ENCODE measurements at regions not wholly inside any gene's neighbourhood (a gene's known extent, or its start where the extent isn't known, plus 50 kb on each side); places are given as distances from the start of the nearest gene placed in this dataset.
A peak's percentile ranks its signal among the peaks of the same experiment; 100 is the strongest.

DNA sequence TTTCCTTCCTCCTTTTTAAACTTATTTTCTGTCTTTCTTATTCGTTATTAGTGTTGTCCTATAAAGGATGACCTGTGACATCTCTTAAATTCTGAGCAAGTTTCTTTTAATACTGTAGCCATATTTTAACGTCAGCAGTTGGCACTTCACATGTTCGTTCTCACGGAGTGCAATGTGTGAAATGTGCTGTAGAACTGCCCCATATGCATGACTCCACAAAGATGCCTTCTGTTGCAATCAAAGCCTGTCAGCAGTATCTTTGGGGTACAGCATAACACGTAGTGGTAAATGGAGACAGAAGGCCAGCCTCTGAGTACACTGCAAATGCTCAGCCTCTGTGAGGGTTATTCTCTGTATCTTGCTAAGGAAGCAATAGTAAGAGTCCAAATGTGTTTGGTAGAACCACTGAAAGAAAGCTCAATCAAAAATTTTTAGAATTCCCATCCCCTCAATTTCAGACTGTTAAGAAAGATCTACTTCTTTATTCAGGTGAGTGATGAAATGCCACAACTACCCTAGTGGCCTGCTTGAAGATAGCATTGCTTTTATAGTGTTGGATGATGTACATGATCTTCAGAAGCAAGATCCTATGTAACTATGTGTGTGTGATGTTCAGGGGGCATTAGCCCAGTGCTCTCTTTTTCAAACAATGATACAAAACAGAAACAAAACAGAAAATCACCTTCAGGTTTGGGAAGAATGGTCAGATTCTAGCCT is 277.7 kb downstream of the TMEM167A start:
- TF ChIP-seq, protein P1, sequence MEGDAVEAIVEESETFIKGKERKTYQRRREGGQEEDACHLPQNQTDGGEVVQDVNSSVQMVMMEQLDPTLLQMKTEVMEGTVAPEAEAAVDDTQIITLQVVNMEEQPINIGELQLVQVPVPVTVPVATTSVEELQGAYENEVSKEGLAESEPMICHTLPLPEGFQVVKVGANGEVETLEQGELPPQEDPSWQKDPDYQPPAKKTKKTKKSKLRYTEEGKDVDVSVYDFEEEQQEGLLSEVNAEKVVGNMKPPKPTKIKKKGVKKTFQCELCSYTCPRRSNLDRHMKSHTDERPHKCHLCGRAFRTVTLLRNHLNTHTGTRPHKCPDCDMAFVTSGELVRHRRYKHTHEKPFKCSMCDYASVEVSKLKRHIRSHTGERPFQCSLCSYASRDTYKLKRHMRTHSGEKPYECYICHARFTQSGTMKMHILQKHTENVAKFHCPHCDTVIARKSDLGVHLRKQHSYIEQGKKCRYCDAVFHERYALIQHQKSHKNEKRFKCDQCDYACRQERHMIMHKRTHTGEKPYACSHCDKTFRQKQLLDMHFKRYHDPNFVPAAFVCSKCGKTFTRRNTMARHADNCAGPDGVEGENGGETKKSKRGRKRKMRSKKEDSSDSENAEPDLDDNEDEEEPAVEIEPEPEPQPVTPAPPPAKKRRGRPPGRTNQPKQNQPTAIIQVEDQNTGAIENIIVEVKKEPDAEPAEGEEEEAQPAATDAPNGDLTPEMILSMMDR (IDR thresholded peaks at IDR 0.05; ENCODE audit: low read length, missing control alignments), result peak; percentile 9
- no peak overlapping the region for H3K4me3 ChIP-seq (replicated peaks; ENCODE audit: low read depth, low read length)
- DNase-seq (ENCODE audit: low read depth), result no peak

DNA sequence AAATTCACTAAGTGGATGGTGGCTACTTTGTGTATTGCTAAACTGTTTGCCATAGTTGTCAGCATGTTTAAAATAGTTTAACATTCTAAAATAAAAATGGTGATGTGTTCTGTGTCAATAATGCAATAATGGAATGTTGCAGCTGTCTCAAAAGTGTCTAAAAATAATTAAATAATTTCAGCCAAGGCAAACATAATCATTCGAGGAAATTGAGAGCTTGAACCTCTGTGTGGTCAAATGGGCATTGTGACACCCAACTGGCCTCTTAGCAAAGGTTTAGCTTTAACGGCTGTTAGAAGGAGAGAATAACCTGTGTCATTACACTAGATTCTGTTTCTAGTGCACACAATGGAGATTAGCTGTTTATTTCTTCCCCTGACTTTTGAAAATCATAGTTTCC is 278.5 kb downstream of the TMEM167A start:
- DNase-seq (ENCODE audit: low read depth), result no peak
- TF ChIP-seq, protein P1 (IDR thresholded peaks at IDR 0.05; ENCODE audit: low read length, missing control alignments), result no peak
- no peak overlapping the region for H3K4me3 ChIP-seq (replicated peaks; ENCODE audit: low read depth, low read length)

DNA sequence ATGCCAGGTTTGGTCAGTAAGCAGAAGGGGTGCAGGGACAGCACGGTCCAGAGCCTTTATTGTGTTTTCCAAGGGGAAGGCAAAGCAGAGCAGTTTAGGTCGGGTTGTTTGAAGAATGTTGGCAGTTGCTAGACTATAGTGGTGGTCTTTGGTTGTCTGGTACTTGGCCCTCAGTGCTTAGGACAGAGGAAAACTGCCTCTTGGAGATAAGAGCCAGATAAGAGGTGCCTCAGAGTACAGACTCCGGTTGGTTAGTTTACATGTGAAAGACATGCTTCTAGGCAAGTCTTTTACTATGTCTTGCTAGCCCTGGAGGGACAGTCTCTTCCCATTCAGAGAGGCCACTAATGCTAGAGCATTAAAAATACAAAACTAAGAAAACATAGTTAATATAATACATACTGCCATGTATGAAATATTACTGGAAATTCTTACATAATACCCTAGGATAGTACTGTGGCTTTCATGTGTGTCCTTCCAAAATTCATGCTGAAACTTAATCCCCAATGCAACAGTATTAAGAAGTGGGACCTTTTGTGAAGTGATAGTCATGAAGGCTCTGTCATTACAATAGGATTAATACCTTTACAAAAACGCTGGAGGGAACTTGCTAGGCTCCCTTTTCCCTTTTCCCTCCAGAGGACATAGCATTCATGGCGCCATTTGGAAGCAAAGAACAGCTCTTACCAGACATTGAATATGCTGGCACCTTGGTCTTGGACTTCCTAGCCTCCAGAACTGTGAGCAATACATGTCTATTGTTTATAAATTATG is 280.4 kb downstream of the TMEM167A start:
- TF ChIP-seq, protein P1 (IDR thresholded peaks at IDR 0.05; ENCODE audit: low read length, missing control alignments), result no peak
- no peak overlapping the region for H3K4me3 ChIP-seq (replicated peaks; ENCODE audit: low read depth, low read length)
- no peak for DNase-seq (ENCODE audit: low read depth)

DNA sequence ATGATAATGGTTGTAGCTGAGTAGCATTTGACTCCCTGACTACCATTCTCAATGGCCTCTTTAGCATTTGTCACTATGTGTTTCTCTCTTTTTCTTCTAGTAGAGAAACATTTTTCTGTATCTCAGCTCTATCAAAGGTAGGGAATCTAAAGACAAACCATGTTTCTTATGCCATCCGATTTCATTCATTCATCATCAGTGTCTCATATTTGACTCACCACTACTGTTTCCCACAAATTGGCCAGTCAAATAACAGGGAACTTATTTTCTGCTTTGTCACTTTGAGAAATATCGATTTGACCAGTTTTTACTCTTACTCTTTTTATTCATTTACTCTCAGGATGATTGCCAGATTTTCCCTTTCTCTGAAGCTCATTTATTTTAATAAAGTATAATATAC is 282.3 kb downstream of the TMEM167A start:
- TF ChIP-seq, protein P1 (IDR thresholded peaks at IDR 0.05; ENCODE audit: low read length, missing control alignments), result no peak
- no peak overlapping the region for H3K4me3 ChIP-seq (replicated peaks; ENCODE audit: low read depth, low read length)
- no peak for DNase-seq (ENCODE audit: low read depth)

DNA sequence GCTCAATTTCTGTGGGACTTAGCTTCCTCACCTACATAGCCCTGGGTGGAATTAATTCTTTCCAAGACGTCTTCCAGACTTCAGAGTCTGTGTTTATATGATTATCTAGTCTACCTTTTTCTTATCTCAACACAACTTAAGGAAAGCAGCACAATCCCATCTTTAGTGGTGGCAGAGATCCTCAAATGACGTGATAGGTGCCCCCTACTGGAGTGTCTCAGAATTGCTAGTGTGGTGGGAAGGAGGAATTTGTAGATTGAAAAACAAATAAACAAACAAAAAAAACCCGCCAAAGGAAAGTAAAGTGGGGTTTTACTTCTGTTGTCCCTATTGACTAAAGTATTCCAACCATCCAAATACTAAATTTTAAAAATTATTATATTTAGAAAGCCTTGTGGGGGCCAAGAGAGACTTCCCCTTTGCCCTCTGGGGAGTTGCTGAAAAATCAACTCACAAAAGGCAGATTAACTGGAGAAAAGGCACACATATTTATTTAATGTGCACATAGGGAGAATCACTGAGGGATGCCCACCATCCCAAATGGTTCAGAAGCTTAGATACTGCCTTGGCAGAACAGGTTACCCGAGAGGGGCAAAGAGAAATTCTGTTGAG is 283.3 kb downstream of the TMEM167A start:
- no peak overlapping the region for H3K4me3 ChIP-seq (replicated peaks; ENCODE audit: low read depth, low read length)
- TF ChIP-seq, protein P1 (IDR thresholded peaks at IDR 0.05; ENCODE audit: low read length, missing control alignments), result peak; percentile 76
- DNase-seq (ENCODE audit: low read depth), result peak; percentile 60

DNA sequence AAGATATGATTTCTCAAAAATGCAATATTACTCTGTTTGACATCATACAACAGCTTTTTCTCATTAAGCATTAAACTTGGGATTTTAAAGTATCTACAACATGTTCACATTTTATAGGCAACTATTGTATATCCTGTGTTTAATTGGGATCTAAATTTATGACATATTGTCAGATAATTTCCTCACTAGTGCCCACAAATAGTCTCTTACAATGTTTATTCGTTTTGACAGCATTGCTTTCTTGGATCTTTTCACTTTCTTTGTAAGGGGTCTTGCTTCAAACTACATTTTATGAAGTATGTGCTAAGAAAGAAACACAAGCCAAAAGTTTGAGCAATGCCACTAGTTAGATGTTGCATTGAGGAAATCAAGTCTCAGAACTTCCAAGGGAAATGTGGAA is 285.1 kb downstream of the TMEM167A start:
- TF ChIP-seq, protein P1 (IDR thresholded peaks at IDR 0.05; ENCODE audit: low read length, missing control alignments), result no peak
- no peak for DNase-seq (ENCODE audit: low read depth)
- H3K4me3 ChIP-seq (replicated peaks; ENCODE audit: low read depth, low read length), result no peak overlapping the region
